Stimulated activated CD4-positive, alpha-beta T cell treated with anti-CD3 and anti-CD28 coated beads, Interleukin-4, amount 100 ng/mL, for 48 hours (primary cell): ENCODE measurements at regions not wholly inside any gene's neighbourhood (a gene's known extent, or its start where the extent isn't known, plus 50 kb on each side); places are given as distances from the start of the nearest gene placed in this dataset.

Experiments used
- DNase-seq, 2 donors: peaks; one replicate each; pipeline ENCODE4 v3.0.0-alpha.2; 2020; ENCODE audit warnings: low read depth in 2 of 2

DNA sequence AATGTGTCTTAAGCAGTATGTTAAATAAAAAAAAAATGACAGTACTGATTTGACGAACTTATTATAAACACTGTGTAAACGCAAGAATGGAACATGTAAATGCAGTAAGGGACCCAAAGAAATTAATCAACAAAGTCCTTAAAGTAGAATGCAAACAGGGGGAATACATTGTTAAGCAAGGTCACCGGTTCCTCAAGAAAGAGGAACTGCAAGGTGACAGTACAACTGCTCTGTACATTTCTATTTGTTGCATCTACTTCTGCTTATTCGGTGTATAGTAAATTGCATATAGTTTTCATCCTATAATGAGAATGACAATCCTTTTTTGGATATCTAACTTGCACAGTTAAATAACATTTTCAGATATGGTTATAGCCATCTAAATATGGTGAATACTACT, 387.0 kb upstream of the SEMA3D start:
- DNase-seq = no peak

DNA sequence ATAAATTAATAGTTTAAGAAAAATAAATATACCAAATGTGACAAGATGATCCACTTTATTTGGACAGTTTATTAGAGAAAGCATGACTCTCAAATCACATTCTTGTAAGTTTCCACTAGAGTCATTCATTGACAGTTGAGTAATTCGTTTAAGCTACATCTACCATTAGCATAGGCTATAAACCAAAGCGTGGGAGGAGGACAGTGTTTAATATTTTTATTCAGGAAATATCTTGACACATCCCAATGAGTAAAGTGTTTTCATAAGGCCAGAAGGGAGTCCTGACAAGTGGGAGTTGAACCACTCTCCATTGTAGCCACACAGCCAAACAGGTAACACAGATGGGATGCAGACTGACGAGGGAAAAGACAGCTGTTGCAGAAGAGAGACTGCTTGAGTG, 386.5 kb upstream of the SEMA3D start:
- no peak for DNase-seq

DNA sequence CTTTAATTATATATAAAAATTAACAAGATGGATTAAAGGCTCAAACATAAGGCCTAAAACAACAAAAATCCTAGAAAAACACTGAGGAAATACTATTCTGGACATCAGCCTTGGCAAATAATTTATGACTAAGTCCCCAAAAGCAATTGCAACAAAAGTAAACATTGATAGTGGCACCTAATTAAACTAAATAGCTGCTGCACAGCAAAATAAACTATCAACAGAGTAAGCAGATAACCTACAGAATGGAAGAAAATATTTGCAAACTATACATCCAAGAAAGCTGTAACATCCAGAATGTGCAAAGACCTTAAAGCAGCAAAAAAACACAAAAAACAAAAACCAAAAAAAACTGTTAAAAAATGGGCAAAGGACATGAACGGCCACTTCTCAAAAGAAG, 384.0 kb upstream of the SEMA3D start:
- no peak for DNase-seq

DNA sequence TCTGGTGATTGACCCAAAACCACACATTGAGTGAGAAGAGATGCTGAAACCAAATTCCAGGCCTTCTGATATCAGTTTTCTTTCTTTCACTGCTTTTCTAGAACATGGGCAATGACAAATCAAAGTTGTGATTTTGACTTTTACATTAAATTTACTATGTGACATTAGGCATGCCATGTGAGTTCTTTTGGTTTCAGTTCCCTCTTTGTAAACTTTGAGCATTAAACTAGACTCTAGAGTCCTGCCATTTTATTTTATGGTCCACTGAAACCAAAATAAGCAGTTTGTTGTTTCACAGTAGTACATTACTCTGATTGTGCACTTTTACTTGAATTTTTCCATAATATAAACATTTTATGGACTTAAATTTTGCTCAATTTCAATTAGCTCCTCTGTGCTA, 381.1 kb upstream of the SEMA3D start:
- DNase-seq = no peak

DNA sequence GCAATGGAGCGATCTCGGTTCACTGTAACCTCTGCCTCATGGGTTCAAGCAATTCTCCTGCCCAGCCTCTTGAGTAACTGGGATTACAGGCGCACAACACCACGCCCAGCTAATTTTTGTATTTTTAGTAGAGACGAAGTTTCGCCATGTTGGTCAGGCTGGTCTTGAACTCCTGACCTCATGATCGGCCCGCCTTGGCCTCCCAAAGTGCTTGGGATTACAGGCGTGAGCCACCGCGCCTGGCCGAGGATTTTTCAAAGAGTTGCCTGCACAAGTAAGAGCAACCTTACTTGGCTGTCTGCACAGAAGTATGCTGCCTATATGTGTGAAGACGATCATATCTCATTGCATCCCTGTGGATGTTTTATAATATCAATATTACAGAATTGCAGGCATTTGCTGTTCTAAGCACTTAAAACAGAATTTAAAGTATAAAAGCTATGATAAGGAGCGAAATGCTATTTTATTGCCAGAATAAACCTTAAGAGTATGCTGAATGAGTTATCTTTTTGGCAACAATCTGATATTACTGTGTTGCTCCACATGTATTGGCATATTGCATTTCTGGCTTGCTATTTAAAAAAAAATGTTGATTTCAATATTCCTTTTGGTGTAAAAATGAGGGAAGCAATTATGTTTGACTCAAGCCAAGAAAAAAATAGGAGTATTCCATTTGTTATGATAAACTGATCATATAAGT, 379.4 kb upstream of the SEMA3D start:
- no peak for DNase-seq

DNA sequence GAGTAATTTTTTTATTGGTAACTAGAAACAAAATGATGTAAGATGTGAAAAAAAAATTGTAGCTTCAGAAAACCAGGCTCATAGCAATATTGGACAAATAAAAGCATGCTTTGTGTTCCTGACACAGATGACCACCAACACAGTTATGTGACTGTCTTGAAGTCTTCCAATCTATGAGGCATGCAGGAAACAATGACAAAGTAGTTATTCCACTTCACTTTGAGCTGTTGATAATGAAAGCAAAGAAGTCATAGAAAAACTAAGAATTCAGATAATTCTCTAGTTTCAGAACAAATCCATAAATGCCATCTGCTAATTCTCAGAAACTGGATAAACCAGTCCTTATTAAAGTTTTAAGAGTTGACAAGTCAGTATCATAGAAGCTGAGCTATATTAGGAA, 378.4 kb upstream of the SEMA3D start:
- DNase-seq = no peak

DNA sequence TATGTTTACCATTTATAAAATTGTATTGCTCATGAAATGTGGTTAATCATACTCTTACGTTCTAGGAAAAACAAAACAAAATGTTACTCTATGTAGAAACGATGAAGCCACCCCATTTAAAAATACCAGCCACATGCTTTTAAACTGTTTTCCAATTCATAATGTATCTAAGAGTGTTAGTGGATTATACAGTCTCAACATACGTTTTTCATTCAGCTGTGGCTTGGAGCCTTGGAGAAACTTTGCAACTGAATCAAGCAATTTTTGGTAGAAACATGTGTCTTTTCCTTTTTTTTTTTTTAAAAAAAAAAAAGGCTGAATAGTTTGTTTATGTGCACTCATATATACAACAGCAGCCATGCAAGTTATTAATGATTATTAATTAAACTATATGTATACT, 378.0 kb upstream of the SEMA3D start:
- DNase-seq = no peak

DNA sequence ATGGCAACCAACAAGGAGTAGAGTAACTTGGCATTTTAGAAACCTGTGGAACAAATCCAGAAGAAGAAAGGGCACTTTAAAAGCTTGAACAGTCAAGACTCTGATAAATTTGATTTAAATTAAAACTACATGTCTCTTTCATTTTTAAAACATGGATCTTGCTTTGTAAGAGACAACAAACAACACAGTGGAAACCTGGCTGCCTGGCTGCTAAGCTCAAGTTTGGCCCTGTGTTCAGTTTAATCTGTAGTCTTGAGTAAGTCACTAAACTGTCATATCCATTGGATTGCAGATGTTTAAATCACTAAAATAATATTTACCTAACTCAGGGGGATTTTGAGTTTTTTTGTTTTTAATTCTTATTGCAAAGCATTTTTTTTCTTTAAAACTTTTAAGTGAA, 374.9 kb upstream of the SEMA3D start:
- DNase-seq = no peak

DNA sequence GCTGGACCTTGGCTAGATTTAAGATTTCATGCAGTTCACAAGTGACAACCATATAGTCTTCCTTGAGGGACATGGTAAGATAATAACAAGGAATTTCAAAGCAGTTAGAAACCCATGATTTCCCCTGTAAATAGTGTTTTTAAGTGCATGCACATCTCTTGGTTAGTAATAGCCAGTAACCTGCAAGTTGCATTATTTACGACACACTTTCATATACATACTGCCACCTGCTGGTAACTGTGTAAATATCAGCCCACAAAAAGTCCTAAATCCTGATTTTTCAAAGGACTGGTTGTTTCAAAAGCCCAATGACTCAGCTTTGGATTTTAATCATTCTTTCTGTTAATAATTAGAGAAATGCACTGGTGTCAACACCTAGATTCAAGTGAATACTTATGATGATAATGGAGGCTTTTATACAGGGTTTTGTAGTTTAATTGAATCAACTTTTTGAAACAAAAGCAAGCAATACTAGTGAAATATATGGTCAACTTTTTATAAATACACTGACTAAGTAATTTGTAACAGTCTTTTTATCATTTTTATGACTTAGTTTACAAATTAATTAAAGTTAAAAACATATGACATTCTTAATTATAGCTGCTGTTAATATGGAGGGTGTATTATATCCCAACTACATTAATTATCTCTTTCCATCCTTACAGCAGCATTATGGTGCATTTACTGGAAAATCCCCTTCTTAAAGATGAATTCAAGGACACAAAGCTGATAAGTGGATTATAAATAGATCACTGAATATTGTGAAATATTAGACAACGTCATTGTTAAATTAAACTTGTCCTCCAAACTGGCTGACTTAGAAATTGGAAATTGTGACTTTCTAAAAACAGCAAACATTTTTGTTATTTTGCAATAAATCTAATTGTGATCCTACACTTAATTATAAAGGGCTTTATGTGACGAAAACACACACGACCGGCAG, 367.7 kb upstream of the SEMA3D start:
- DNase-seq = no peak

DNA sequence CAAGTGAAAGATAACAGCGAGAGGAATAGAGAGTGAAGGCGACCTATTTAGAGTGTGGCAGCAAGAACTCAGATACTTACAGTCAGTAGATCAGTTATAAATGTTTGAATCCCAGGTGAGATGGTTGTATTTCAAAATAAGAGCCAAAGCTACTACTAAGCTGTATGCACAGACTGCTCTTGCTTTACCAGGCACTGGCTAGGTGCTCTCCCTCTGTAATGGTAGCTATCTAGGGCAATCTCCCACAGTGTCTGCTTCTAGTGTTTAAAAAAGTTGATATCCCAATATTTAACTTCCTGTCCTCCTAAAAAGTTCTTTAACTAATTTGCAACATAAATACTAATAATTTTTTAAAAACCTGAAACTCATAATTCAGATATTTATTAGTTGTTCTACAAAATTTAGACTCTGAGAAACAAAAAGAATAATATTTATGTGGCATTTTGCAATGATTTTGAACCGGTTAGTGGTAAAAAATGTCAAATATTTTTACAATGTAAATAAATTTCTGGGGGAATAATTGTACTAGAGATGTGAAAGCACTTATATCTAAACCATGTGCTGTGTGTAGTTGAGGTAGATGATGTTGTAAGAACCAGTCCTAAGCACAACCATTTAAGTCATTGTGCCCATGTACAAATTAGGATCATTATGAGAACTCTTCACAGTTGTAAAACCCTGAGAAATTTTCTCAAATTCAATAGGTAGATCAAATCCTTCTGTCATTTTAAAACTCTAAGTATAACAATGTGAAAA, 349.3 kb upstream of the SEMA3D start:
- DNase-seq = no peak

DNA sequence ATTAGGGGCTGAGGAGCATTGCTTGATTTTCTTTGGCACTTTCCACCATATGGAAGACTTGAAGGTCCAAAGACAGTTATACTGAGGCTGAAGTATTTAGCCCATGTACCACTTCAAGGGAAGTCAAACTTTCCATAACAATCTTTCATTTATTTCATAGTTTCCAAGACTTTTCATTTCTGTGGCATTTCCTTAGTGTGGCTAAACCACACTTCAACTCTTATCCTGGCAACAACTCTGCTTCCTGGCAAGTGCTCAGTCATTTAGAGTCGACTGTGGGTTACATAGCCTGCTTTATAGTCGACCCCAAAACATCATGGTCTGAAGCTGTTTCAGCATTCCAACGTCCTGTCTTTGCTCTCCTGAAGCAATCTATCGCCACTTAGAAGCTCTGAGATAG, 343.0 kb upstream of the SEMA3D start:
- DNase-seq = no peak

DNA sequence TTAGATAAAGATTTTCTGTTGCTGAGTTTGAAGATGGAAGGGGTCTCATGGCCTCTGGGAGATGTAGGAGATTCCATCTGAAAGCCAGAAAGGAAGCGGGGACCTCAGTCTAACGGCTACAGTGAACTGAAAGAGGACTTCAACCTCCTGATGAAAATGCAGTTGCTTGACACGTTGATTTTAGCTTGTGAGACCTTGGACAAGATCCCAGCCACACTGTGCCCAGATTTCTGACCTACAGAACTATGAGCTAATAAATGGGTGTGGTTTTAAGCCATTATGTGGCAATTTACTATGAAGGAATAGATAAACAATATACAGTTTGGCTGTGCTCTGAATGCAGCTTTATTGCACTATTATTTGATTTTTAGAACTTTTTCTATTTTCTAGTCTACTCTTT, 342.3 kb upstream of the SEMA3D start:
- DNase-seq = no peak

DNA sequence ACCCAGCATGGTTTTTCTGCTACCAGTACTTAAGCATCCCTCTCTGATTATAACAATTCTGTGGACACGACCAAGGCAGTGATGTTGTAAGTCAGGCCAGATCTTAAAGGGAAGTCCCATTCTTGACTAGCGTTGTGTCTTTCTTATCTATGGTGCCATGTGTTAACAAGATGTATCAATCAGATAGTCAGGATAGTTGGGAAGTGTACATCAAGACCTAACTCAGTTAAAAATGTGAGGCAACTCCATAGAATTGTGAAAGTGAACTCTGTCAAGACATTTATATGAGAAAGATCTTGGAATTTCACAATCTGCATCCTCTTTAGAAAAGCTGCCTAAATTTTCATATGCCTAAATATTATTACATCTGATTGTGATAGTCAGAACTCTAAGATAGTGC, 341.7 kb upstream of the SEMA3D start:
- no peak for DNase-seq

DNA sequence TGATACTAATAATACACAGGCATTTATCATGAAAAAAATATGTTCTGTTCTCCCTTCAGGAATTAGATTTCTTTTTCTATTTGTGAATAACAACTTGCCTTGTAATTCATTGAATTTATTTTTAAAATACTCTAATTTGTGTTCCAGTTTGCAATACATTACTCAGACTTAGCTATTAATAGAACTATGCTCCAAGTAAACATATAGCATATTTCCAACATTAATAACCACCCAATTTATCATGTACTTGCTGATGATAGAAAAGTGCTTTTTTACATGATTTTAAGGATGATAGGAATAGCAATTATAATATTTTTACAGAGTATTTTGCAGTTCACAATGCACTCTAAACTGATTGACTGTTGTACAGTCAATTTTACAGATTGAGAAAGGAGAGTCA, 338.8 kb upstream of the SEMA3D start:
- no peak for DNase-seq

DNA sequence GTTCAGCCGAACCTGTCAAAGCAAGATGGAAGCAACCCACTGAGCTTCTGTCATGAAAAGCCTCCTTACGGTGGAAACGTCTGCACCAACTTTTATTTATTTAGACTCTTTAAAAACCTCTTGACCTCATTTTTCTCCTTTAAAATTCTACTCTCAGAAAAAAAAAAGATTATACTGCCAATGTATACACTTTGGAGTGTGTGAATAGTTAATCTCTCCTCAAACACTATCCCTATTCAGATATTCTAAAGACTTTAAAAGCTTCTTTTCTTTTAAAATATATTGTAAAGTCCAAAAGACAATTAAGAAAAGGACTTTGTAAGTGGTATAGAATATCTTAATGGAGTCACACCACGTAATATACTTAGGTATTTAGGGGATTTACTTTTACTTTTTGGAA, 335.2 kb upstream of the SEMA3D start:
- no peak for DNase-seq

DNA sequence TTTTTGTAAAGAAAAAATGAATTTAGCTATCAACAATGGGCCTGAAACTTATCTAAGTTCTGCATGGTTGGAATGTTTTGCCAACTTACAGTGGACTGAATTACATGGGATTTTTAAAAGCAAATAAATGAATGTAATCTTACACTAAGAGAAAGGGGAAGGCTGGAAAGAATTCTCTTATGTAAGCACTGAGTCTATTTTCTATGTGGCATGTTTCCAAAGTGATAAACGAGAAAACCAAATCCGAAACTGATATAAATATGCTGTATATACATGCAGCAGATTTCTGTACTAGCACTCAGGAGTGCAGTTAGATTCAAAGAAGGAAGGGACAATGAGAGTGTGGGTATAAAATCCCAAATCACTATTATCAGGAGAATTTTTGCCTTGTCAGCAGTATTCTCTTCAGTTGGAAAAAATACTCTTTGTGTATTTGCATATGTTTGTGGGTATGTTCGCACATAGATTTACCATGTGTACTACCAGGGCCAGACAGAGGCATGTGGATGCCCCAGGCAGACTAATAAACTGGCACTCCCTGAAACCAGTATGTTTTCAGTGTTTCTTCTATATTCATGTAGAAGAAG, 334.3 kb upstream of the SEMA3D start:
- no peak for DNase-seq

DNA sequence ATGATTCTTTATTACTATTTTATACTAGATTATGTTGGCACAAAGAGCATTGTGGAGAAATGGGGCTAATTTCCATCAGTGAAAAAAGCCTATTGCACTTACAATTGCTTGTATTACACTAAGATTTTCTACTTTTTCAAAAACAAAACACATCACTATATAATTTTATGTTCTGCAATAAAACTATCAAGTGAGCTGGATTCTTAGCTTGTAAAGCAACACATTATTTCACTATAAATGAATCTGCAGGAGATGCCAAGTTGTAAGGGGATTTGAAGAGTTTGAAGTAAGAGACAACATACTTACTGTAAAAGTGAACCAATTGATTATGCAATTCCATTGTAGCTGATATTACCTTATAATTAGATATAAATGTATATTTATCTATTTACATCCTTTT, 333.3 kb upstream of the SEMA3D start:
- DNase-seq = no peak

DNA sequence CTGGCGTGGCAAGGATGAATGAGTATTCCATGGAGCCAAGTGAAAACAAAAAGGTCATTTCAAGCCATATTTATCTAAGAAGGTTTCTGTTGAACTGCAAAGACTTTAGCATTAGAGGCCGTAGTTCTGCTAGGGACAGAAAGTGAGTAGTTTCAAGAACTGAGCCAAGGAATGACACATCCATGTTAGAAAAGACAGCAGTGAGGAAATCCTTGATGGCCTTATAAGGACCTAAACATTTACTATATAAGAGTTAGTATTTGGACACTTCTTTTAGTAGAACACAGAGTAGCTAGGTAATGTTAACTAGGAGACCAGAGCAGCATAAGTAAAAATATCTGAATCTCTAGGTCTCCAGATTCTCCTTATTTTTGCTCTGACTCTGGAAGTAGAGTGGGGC, 329.8 kb upstream of the SEMA3D start:
- DNase-seq = no peak

DNA sequence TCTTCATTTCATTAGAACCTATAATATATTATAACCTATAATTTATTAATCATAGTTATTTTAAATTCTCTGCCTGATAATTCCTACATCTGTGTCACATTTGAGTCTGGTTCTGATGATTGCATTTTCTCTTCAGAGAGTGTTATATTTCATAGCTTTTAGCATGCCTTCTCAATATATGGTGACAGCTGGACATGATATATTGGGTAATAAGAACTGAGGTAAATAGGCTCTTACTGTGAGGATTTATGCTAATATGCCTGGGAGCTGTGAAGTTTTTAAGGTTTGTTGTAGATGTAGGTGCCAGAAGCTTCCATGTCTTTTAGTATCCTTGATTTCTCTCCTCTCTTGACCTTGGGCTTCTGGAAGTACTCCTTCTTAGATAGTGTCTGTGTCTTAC, 325.9 kb upstream of the SEMA3D start:
- DNase-seq = no peak

DNA sequence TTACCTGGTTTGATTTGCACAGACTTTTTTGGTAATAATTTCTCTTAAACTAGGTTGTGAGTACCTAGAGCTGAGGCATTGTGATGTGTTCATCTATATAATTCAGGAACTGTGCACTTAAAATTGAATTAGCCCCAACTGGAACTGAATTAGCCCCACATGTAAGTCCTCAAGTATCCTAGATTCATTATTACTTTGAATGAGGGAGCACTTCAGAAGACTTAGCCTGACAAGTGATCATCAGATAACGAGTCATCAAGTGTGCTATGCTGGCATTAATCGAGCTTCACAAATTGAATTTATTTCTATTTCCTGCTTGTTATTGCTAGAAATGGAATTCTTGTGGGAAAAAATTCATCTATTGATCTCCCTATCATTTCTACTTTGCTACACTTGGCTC, 323.4 kb upstream of the SEMA3D start:
- DNase-seq = no peak

DNA sequence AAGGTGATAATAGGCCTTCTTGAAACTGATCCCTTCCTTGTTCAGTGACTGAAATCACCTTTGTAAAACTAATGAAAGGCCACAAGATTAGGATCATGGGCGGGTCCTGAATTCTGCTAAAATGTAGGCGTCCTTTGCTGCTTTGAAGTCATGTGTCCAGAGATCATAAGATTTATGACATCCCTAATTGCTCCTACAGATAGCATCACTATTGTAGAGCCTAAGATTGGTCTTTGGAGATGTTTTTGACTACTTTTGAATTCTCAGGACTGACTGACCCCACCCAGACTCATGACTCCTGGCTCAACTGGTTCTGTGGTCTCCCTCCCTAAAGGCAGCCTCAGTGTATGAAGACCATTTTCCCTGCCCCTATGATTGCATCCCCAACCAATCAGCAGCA, 322.6 kb upstream of the SEMA3D start:
- no peak for DNase-seq
